H1 (cell line): ENCODE measurements at regions not wholly inside any gene's neighbourhood (a gene's known extent, or its start where the extent isn't known, plus 50 kb on each side); places are given as distances from the start of the nearest gene placed in this dataset.

Experiments
- CTCF ChIA-PET: fragments of 300-600 bp; sonication (Branson Sonifier 250); formaldehyde crosslinking; loops from one replicate; lab custom pipeline; 2021; ENCODE audit not compliant: partially characterized antibody; lab: Charles Lee
- POLR2A ChIA-PET: fragments of 300-600 bp; sonication (Branson Sonifier 250); formaldehyde crosslinking; loops from one replicate; lab custom pipeline; 2021; ENCODE audit warnings: inconsistent platforms; ENCODE audit not compliant: partially characterized antibody; lab: Charles Lee
- DNase-seq, 2 experiments: peaks; one replicate each; pipeline versions ENCODE4 v3.0.0 to v3.0.0-alpha.2; 2010 to 2022; ENCODE audit warnings: low spot score in 2 of 2, low read depth in 1 of 2, mixed read lengths in 1 of 2
- FAIRE-seq: peaks from 2 replicates; lab custom pipeline; 2011; peaks lifted over from hg19 to GRCh38; lab: Jason Lieb, UNC
- H2AFZ ChIP-seq: 2 replicates; pipeline ENCODE4 v1.8.1; 2012; ENCODE audit warnings: low read length, inconsistent platforms
- H2AK5ac ChIP-seq: 2 replicates; pipeline ENCODE4 v1.6.1; 2013; ENCODE audit warnings: low read depth, low read length
- H2BK120ac ChIP-seq: replicated peaks from 2 replicates; pipeline ENCODE3; 2013; ENCODE audit warnings: low read depth, low read length, inconsistent platforms
- H2BK12ac ChIP-seq: 2 replicates; pipeline ENCODE4 v1.6.1; 2013; ENCODE audit warnings: low read depth, low read length
- H2BK15ac ChIP-seq: 2 replicates; pipeline ENCODE4 v1.6.1; 2013; ENCODE audit warnings: low read length
- H2BK20ac ChIP-seq: 2 replicates; pipeline ENCODE4 v1.6.1; 2013; ENCODE audit warnings: low read length
- H2BK5ac ChIP-seq: 2 replicates; pipeline ENCODE4 v1.6.1; 2013; ENCODE audit warnings: low read depth, low read length
- H3K14ac ChIP-seq: 2 replicates; pipeline ENCODE4 v1.6.1; 2013; ENCODE audit warnings: inconsistent platforms; ENCODE audit not compliant: insufficient read length
- H3K18ac ChIP-seq: 2 replicates; pipeline ENCODE4 v1.6.1; 2013; ENCODE audit warnings: low read length; ENCODE audit errors: extremely low read depth
- H3K23ac ChIP-seq: 2 replicates; pipeline ENCODE4 v1.6.1; 2013; ENCODE audit warnings: inconsistent platforms; ENCODE audit not compliant: insufficient read length
- H3K23me2 ChIP-seq: 2 replicates; pipeline ENCODE4 v1.6.1; 2013; ENCODE audit warnings: low read depth, low read length
- H3K27ac ChIP-seq: 2 replicates; pipeline ENCODE4 v1.6.1; 2011; ENCODE audit warnings: low read depth, low read length, inconsistent platforms
- H3K27me3 ChIP-seq, 4 experiments: replicated peaks in 1 of 4; 1 replicate in 1 of 4; 2 replicates in 3 of 4; pipeline versions ENCODE4 v1.6.1 to v1.8.1; 2011 to 2013; ENCODE audit warnings: low read length in 3 of 4, mild to moderate bottlenecking in 3 of 4, inconsistent platforms in 2 of 4, mixed read lengths in 2 of 4, moderate library complexity in 1 of 4; ENCODE audit not compliant: control insufficient read depth in 3 of 4, insufficient read depth in 3 of 4; ENCODE audit errors: extremely low read depth in 1 of 4
- H3K36me3 ChIP-seq, 4 experiments: 2 replicates each; pipeline versions ENCODE4 v1.6.1 to v1.8.1; 2011 to 2013; ENCODE audit warnings: mild to moderate bottlenecking in 4 of 4, low read length in 3 of 4, moderate library complexity in 2 of 4, control low read depth in 1 of 4, inconsistent platforms in 1 of 4; ENCODE audit not compliant: insufficient read depth in 4 of 4, control insufficient read depth in 2 of 4
- H3K4ac ChIP-seq: replicated peaks from 2 replicates; pipeline ENCODE3; 2013; ENCODE audit warnings: low read length, low read depth, mixed read lengths, inconsistent platforms; ENCODE audit not compliant: insufficient read length
- H3K4me1 ChIP-seq, 4 experiments: replicated peaks in 1 of 4; 1 replicate in 1 of 4; 2 replicates in 3 of 4; pipeline versions ENCODE4 v1.6.1 to v1.8.1; 2011 to 2013; ENCODE audit warnings: low read length in 3 of 4, inconsistent platforms in 2 of 4, mixed read lengths in 1 of 4; ENCODE audit not compliant: insufficient read depth in 4 of 4, control insufficient read depth in 3 of 4
- H3K4me2 ChIP-seq, 2 experiments: 2 replicates each; pipeline versions ENCODE4 v1.6.1 to v1.8.1; 2011 to 2013; ENCODE audit warnings: low read depth in 2 of 2, low read length in 2 of 2, control low read depth in 1 of 2, inconsistent platforms in 1 of 2, mild to moderate bottlenecking in 1 of 2; ENCODE audit not compliant: insufficient read depth in 1 of 2
- H3K4me3 ChIP-seq, 4 experiments: fragments of 200-600, 300-600 bp in 1 of 4; sonication (generic), shearing (Covaris generic), sonication (Bioruptor Twin) in 1 of 4; 2 replicates each; pipeline versions ENCODE4 v1.5.1 to v1.8.1; 2011 to 2016; ENCODE audit warnings: low read length in 4 of 4, low read depth in 3 of 4, control low read depth in 2 of 4, inconsistent platforms in 2 of 4, mild to moderate bottlenecking in 2 of 4, mixed read lengths in 1 of 4, moderate library complexity in 1 of 4; ENCODE audit not compliant: insufficient read depth in 2 of 4; ENCODE audit errors: extremely low read depth in 1 of 4
- H3K56ac ChIP-seq: replicated peaks from 2 replicates; pipeline ENCODE3; 2013; ENCODE audit warnings: low read depth, mild to moderate bottlenecking, mixed read lengths, low read length, inconsistent platforms; ENCODE audit not compliant: insufficient read length
- H3K79me1 ChIP-seq: 2 replicates; pipeline ENCODE4 v1.6.1; 2013; ENCODE audit warnings: low read depth, low read length, control low read depth
- H3K79me2 ChIP-seq, 2 experiments: 2 replicates each; pipeline versions ENCODE4 v1.6.1 to v1.8.1; 2012 to 2013; ENCODE audit warnings: low read length in 2 of 2, mild to moderate bottlenecking in 2 of 2, inconsistent platforms in 1 of 2; ENCODE audit not compliant: insufficient read depth in 2 of 2, control insufficient read depth in 1 of 2
- H3K9ac ChIP-seq, 4 experiments: replicated peaks in 1 of 4; 1 replicate in 1 of 4; 2 replicates in 3 of 4; pipeline versions ENCODE4 v1.6.1 to v1.8.1; 2011 to 2013; ENCODE audit warnings: low read depth in 3 of 4, low read length in 3 of 4, control low read depth in 2 of 4, mild to moderate bottlenecking in 2 of 4, moderate library complexity in 2 of 4, inconsistent platforms in 1 of 4; ENCODE audit errors: extremely low read depth in 1 of 4
- H3K9me3 ChIP-seq, 2 experiments: 2 replicates each; pipeline versions ENCODE4 v1.6.1 to v1.8.1; 2012 to 2013; ENCODE audit warnings: mild to moderate bottlenecking in 2 of 2, moderate library complexity in 2 of 2, control low read depth in 1 of 2, inconsistent platforms in 1 of 2, low read depth in 1 of 2, low read length in 1 of 2, mixed read lengths in 1 of 2; ENCODE audit not compliant: insufficient read depth in 2 of 2
- H4K20me1 ChIP-seq, 2 experiments: replicated peaks in 1 of 2; 2 replicates each; pipeline versions ENCODE3 to v1.8.1; 2011 to 2013; ENCODE audit warnings: inconsistent platforms in 2 of 2, low read length in 2 of 2, mild to moderate bottlenecking in 1 of 2; ENCODE audit not compliant: insufficient read depth in 2 of 2, control insufficient read depth in 1 of 2
- H4K5ac ChIP-seq: 2 replicates; pipeline ENCODE4 v1.6.1; 2013; ENCODE audit warnings: low read length, low read depth, mixed read lengths, inconsistent platforms; ENCODE audit not compliant: insufficient read length
- H4K8ac ChIP-seq: 2 replicates; pipeline ENCODE4 v1.8.0; 2013; ENCODE audit warnings: mild to moderate bottlenecking, moderate library complexity, low read length, inconsistent platforms; ENCODE audit not compliant: insufficient read depth; ENCODE audit errors: extremely low read depth
- H4K91ac ChIP-seq: replicated peaks from 2 replicates; pipeline ENCODE3; 2013; ENCODE audit warnings: low read length, mixed read lengths, inconsistent platforms; ENCODE audit not compliant: insufficient read length
- RNF2 ChIP-seq: fragments of 200-900, 300-1000 bp; sonication (generic); IDR thresholded peaks from 2 replicates; pipeline ENCODE4 v1.7.1; 2016; ENCODE audit warnings: borderline replicate concordance, low read depth, mild to moderate bottlenecking, antibody characterized with exemption, low read length; ENCODE audit not compliant: poor library complexity, severe bottlenecking; ENCODE audit errors: missing control alignments
- RXRA ChIP-seq: IDR thresholded peaks from 2 replicates; pipeline ENCODE4 v1.6.1; 2011; ENCODE audit warnings: low read depth, mild to moderate bottlenecking, low read length, moderate library complexity; ENCODE audit not compliant: insufficient read depth
- TAF1 ChIP-seq: IDR thresholded peaks from 2 replicates; pipeline ENCODE4 v1.6.1; 2011; ENCODE audit warnings: mild to moderate bottlenecking, low read depth, low read length
- WGBS, 2 experiments: shearing (Covaris generic) in 1 of 2; methylation state at CpG; one replicate each; pipeline versions ENCODE4 v1.1.6 to v1.1.7; 2013 to 2015; ENCODE audit warnings: low lambda C conversion rate in 2 of 2, mixed read lengths in 2 of 2, inconsistent platforms in 1 of 2, low coverage in 1 of 2, missing lambda C conversion rate in 1 of 2; ENCODE audit not compliant: insufficient replicate concordance in 2 of 2, insufficient coverage in 1 of 2, insufficient read length in 1 of 2; ENCODE audit errors: extremely low coverage in 1 of 2, missing lambda C conversion rate in 1 of 2; 5-methylcytosine and 5-hydroxymethylcytosine counted together

GRCh38 chr9:13684656-13685055 is 405.2 kb upstream of the MPDZ start:
- Histone ChIP-seq H2BK15ac (no peak overlapping the region), H3K79me1 (no peaks in the 10 kb centered on the region), H2BK5ac (no peak overlapping the region), H3K36me3 (peaks cover 0 to 5% (median 0%) of the 10 kb centered on the region in 4 experiments; a peak in 2 of 8 replicates), H2BK120ac (no peak overlapping the region), H3K23me2 (no peaks in the 10 kb centered on the region), H3K4ac (no peak overlapping the region), H3K9ac (no peak overlapping the region), H3K27me3 (no peaks in the 10 kb centered on the region), H3K4me1 (peaks cover 0 to 7% (median 4%) of the 10 kb centered on the region in 4 experiments; a peak in 3 of 7 replicates), H4K20me1 (no peaks in the 10 kb centered on the region), H3K4me2 (no peak overlapping the region), H2AK5ac (no peak overlapping the region), H4K5ac (no peak overlapping the region), H3K27ac (no peak overlapping the region), H3K23ac (no peak overlapping the region), H4K8ac (no peak overlapping the region), H3K4me3 (no peak overlapping the region), H3K56ac (no peak overlapping the region), H2BK20ac (no peak overlapping the region), H2AFZ (no peak overlapping the region), H3K18ac (no peak overlapping the region), H3K9me3 (peaks cover 11 to 15% of the 10 kb centered on the region in 2 experiments; a peak in 2 of 4 replicates), H2BK12ac (no peak overlapping the region), H3K79me2 (no peaks in the 10 kb centered on the region), H4K91ac (no peak overlapping the region), H3K14ac (no peak overlapping the region)
- DNase-seq (no peak), FAIRE-seq (no peak)
- ChIA-PET POLR2A (no interaction called here), CTCF (interaction anchor here (0.6 kb wide), 1 partner anchor 796 kb away, joined by 3 read pairs; no protein-coding TSS in a partner anchor)
- TF ChIP-seq TAF1 (no peak), RNF2 (no peak), RXRA (no peak)
- 88% methylated on average over 2 of the region's 2 CpGs; no CpG with 5 or more reads in 1 of the 2 experiments for WGBS, 2 experiments
